ENCODE measurements at regions not wholly inside any gene's neighbourhood (a gene's known extent, or its start where the extent isn't known, plus 50 kb on each side); places are given as distances from the start of the nearest gene placed in this dataset.

DNA sequence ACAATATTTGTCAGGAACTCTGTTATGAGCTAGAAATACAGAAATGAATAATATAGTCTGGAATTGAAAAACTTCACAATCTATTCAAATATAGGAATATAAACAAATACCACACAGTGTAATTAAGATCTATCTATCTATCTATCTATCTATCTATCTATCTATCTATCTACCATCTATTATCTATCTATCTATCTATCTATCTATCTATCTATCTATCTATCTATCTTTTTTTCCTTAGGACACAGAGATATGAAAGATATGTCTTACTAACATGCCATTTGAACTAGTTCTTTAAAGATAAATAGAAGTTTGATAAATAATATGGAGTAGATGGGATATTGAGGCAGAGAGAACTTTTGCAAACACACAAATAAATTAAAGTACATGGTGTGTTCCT, 357.8 kb downstream of the PARP8 start:
- Mint-ChIP-seq H3K4me1 (no peaks in the 10 kb centered on the region), H3K36me3 (ENCODE audit: low read depth) (no peaks in the 10 kb centered on the region), H3K27ac (no peak overlapping the region), H3K4me3 (no peak overlapping the region), H3K9me3 (no peaks in the 10 kb centered on the region; the same call in 2 of the 3 replicates), H3K27me3 (ENCODE audit: insufficient read depth, low read depth, poor library complexity) (no peaks in the 10 kb centered on the region)
- no peak overlapping the region for H2AFZ ChIP-seq
- H3K4me1 ChIP-seq (ENCODE audit: insufficient read depth) = no peaks in the 10 kb centered on the region
- H3K4me3 ChIP-seq = no peak overlapping the region
- no peaks in the 10 kb centered on the region for H3K79me2 ChIP-seq (replicated peaks; ENCODE audit: insufficient read depth)
- ATAC-seq (no peak), DNase-seq (ENCODE audit: low spot score) (no peak)
- H3K9me2 ChIP-seq (ENCODE audit: insufficient read depth) = no peaks in the 10 kb centered on the region; the same call in 1 of the 2 replicates
- no peak overlapping the region for H3K27ac ChIP-seq (ENCODE audit: low read depth)
- no peaks in the 10 kb centered on the region for H3F3A ChIP-seq (replicated peaks; ENCODE audit: low read depth)
- no peaks in the 10 kb centered on the region for H3K36me3 ChIP-seq (ENCODE audit: insufficient read depth)
- TF ChIP-seq EZH2phosphoT487 (IDR thresholded peaks at IDR 0.05; ENCODE audit: unreplicated experiment) (no peak), EZH2 (IDR thresholded peaks at IDR 0.05; ENCODE audit: low read depth, unreplicated experiment) (no peak), POLR2AphosphoS5 (IDR thresholded peaks at IDR 0.05; ENCODE audit: low read depth) (no peak), CREB1 (CRISPR knock-in tag; IDR thresholded peaks at IDR 0.05; ENCODE audit: low read depth) (no peak), ZNF114 (CRISPR knock-in tag; IDR thresholded peaks at IDR 0.05) (no peak), STAT1 (IDR thresholded peaks at IDR 0.05; ENCODE audit: unreplicated experiment) (no peak), ZNF331 (CRISPR knock-in tag; IDR thresholded peaks at IDR 0.05; ENCODE audit: low read depth) (no peak), NANOG (IDR thresholded peaks at IDR 0.05; ENCODE audit: borderline replicate concordance) (no peak), JUNB (IDR thresholded peaks at IDR 0.05; ENCODE audit: unreplicated experiment) (no peak)
- TF ChIP-seq, protein P1, sequence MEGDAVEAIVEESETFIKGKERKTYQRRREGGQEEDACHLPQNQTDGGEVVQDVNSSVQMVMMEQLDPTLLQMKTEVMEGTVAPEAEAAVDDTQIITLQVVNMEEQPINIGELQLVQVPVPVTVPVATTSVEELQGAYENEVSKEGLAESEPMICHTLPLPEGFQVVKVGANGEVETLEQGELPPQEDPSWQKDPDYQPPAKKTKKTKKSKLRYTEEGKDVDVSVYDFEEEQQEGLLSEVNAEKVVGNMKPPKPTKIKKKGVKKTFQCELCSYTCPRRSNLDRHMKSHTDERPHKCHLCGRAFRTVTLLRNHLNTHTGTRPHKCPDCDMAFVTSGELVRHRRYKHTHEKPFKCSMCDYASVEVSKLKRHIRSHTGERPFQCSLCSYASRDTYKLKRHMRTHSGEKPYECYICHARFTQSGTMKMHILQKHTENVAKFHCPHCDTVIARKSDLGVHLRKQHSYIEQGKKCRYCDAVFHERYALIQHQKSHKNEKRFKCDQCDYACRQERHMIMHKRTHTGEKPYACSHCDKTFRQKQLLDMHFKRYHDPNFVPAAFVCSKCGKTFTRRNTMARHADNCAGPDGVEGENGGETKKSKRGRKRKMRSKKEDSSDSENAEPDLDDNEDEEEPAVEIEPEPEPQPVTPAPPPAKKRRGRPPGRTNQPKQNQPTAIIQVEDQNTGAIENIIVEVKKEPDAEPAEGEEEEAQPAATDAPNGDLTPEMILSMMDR (conservative IDR thresholded peaks at IDR 0.05; ENCODE audit: low read depth in 2 of 2) = no peak
- TF ChIP-seq, protein P2, sequence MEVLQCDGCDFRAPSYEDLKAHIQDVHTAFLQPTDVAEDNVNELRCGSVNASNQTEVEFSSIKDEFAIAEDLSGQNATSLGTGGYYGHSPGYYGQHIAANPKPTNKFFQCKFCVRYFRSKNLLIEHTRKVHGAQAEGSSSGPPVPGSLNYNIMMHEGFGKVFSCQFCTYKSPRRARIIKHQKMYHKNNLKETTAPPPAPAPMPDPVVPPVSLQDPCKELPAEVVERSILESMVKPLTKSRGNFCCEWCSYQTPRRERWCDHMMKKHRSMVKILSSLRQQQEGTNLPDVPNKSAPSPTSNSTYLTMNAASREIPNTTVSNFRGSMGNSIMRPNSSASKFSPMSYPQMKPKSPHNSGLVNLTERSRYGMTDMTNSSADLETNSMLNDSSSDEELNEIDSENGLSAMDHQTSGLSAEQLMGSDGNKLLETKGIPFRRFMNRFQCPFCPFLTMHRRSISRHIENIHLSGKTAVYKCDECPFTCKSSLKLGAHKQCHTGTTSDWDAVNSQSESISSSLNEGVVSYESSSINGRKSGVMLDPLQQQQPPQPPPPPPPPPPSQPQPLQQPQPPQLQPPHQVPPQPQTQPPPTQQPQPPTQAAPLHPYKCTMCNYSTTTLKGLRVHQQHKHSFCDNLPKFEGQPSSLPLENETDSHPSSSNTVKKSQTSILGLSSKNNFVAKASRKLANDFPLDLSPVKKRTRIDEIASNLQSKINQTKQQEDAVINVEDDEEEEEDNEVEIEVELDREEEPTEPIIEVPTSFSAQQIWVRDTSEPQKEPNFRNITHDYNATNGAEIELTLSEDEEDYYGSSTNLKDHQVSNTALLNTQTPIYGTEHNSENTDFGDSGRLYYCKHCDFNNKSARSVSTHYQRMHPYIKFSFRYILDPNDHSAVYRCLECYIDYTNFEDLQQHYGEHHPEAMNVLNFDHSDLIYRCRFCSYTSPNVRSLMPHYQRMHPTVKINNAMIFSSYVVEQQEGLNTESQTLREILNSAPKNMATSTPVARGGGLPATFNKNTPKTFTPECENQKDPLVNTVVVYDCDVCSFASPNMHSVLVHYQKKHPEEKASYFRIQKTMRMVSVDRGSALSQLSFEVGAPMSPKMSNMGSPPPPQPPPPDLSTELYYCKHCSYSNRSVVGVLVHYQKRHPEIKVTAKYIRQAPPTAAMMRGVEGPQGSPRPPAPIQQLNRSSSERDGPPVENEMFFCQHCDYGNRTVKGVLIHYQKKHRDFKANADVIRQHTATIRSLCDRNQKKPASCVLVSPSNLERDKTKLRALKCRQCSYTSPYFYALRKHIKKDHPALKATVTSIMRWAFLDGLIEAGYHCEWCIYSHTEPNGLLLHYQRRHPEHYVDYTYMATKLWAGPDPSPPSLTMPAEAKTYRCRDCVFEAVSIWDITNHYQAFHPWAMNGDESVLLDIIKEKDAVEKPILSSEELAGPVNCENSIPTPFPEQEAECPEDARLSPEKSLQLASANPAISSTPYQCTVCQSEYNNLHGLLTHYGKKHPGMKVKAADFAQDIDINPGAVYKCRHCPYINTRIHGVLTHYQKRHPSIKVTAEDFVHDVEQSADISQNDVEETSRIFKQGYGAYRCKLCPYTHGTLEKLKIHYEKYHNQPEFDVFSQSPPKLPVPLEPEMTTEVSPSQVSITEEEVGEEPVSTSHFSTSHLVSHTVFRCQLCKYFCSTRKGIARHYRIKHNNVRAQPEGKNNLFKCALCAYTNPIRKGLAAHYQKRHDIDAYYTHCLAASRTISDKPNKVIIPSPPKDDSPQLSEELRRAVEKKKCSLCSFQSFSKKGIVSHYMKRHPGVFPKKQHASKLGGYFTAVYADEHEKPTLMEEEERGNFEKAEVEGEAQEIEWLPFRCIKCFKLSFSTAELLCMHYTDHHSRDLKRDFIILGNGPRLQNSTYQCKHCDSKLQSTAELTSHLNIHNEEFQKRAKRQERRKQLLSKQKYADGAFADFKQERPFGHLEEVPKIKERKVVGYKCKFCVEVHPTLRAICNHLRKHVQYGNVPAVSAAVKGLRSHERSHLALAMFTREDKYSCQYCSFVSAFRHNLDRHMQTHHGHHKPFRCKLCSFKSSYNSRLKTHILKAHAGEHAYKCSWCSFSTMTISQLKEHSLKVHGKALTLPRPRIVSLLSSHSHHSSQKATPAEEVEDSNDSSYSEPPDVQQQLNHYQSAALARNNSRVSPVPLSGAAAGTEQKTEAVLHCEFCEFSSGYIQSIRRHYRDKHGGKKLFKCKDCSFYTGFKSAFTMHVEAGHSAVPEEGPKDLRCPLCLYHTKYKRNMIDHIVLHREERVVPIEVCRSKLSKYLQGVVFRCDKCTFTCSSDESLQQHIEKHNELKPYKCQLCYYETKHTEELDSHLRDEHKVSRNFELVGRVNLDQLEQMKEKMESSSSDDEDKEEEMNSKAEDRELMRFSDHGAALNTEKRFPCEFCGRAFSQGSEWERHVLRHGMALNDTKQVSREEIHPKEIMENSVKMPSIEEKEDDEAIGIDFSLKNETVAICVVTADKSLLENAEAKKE (CRISPR knock-in tag; IDR thresholded peaks at IDR 0.05) = no peak
- TF ChIP-seq, protein P3, sequence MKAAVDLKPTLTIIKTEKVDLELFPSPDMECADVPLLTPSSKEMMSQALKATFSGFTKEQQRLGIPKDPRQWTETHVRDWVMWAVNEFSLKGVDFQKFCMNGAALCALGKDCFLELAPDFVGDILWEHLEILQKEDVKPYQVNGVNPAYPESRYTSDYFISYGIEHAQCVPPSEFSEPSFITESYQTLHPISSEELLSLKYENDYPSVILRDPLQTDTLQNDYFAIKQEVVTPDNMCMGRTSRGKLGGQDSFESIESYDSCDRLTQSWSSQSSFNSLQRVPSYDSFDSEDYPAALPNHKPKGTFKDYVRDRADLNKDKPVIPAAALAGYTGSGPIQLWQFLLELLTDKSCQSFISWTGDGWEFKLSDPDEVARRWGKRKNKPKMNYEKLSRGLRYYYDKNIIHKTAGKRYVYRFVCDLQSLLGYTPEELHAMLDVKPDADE (IDR thresholded peaks at IDR 0.05) = no peak
- TF ChIP-seq, protein P4, sequence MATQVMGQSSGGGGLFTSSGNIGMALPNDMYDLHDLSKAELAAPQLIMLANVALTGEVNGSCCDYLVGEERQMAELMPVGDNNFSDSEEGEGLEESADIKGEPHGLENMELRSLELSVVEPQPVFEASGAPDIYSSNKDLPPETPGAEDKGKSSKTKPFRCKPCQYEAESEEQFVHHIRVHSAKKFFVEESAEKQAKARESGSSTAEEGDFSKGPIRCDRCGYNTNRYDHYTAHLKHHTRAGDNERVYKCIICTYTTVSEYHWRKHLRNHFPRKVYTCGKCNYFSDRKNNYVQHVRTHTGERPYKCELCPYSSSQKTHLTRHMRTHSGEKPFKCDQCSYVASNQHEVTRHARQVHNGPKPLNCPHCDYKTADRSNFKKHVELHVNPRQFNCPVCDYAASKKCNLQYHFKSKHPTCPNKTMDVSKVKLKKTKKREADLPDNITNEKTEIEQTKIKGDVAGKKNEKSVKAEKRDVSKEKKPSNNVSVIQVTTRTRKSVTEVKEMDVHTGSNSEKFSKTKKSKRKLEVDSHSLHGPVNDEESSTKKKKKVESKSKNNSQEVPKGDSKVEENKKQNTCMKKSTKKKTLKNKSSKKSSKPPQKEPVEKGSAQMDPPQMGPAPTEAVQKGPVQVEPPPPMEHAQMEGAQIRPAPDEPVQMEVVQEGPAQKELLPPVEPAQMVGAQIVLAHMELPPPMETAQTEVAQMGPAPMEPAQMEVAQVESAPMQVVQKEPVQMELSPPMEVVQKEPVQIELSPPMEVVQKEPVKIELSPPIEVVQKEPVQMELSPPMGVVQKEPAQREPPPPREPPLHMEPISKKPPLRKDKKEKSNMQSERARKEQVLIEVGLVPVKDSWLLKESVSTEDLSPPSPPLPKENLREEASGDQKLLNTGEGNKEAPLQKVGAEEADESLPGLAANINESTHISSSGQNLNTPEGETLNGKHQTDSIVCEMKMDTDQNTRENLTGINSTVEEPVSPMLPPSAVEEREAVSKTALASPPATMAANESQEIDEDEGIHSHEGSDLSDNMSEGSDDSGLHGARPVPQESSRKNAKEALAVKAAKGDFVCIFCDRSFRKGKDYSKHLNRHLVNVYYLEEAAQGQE (IDR thresholded peaks at IDR 0.05; ENCODE audit: unreplicated experiment) = no peak
- no peaks in the 10 kb centered on the region for H4K20me1 ChIP-seq (replicated peaks; ENCODE audit: insufficient read depth)
- H3K4me2 ChIP-seq = no peak overlapping the region
- no peaks in the 10 kb centered on the region for H3K27me3 ChIP-seq (ENCODE audit: insufficient read depth)

All from GM23338 (cell line).